Fibroblast of lung (primary cell): ENCODE measurements at regions not wholly inside any gene's neighbourhood (a gene's known extent, or its start where the extent isn't known, plus 50 kb on each side); places are given as distances from the start of the nearest gene placed in this dataset.

Experiments
- DNase-seq, 2 donors: peaks; one replicate each; pipeline versions ENCODE4 v3.0.0 to v3.0.0-alpha.2; 2010; ENCODE audit warnings: low read depth in 2 of 2
- H2AFZ ChIP-seq: 2 replicates; pipeline ENCODE4 v1.5.1; 2012; ENCODE audit warnings: low read length, control low read depth, inconsistent platforms
- H3K27ac ChIP-seq: 2 replicates; pipeline ENCODE4 v1.5.1; 2011; ENCODE audit warnings: low read length, control low read depth; ENCODE audit not compliant: insufficient read depth
- H3K27me3 ChIP-seq: 2 replicates; pipeline ENCODE4 v1.5.1; 2011; ENCODE audit warnings: mild to moderate bottlenecking, low read length; ENCODE audit not compliant: control insufficient read depth, insufficient read depth
- H3K36me3 ChIP-seq: 2 replicates; pipeline ENCODE4 v1.5.1; 2011; ENCODE audit warnings: low read length; ENCODE audit not compliant: control insufficient read depth, insufficient read depth
- H3K4me1 ChIP-seq: 2 replicates; pipeline ENCODE4 v1.5.1; 2011; ENCODE audit warnings: low read length; ENCODE audit not compliant: control insufficient read depth, insufficient read depth; ENCODE audit errors: extremely low read depth
- H3K4me2 ChIP-seq: 2 replicates; pipeline ENCODE4 v1.5.1; 2011; ENCODE audit warnings: low read length, control low read depth; ENCODE audit not compliant: insufficient read depth; ENCODE audit errors: extremely low read depth
- H3K4me3 ChIP-seq, 4 experiments: fragments of 200-600 bp in 1 of 4; sonication (generic) in 1 of 4; replicated peaks in 1 of 4; 2 replicates each; pipeline ENCODE4 v1.5.1; 2011 to 2016; ENCODE audit warnings: low read length in 4 of 4, low read depth in 3 of 4, mild to moderate bottlenecking in 3 of 4, control low read depth in 2 of 4, inconsistent platforms in 1 of 4, mixed read lengths in 1 of 4; ENCODE audit not compliant: insufficient read depth in 1 of 4; ENCODE audit errors: control extremely low read depth in 1 of 4
- H3K79me2 ChIP-seq: 2 replicates; pipeline ENCODE4 v1.5.1; 2012; ENCODE audit warnings: mild to moderate bottlenecking, low read length, inconsistent platforms; ENCODE audit not compliant: control insufficient read depth, insufficient read depth
- H3K9ac ChIP-seq: 2 replicates; pipeline ENCODE4 v1.5.1; 2011; ENCODE audit warnings: mild to moderate bottlenecking, low read length, control low read depth; ENCODE audit not compliant: insufficient read depth
- H3K9me3 ChIP-seq: 2 replicates; pipeline ENCODE4 v1.5.1; 2012; ENCODE audit warnings: low read depth, low read length; ENCODE audit not compliant: control insufficient read depth, insufficient read depth
- H4K20me1 ChIP-seq: 2 replicates; pipeline ENCODE4 v1.5.1; 2011; ENCODE audit warnings: low read length; ENCODE audit not compliant: control insufficient read depth, insufficient read depth; ENCODE audit errors: extremely low read depth
- CTCF ChIP-seq, 2 donors: IDR thresholded peaks in 1 of 2; conservative IDR thresholded peaks in 1 of 2; 1 replicate in 1 of 2; 2 replicates in 1 of 2; pipeline ENCODE4 v1.5.1; 2011 to 2012; ENCODE audit warnings: low read length in 2 of 2, control low read depth in 1 of 2, inconsistent platforms in 1 of 2, low read depth in 1 of 2, mild to moderate bottlenecking in 1 of 2
- EZH2 ChIP-seq: IDR thresholded peaks from 2 replicates; pipeline ENCODE4 v1.5.1; 2012; ENCODE audit warnings: low read length, control low read depth, mild to moderate bottlenecking; ENCODE audit errors: missing control alignments

- H3K4me1 ChIP-seq = no peaks in the 10 kb centered on the region
- H3K4me3 ChIP-seq = no peak overlapping the region
- no peaks in the 10 kb centered on the region for H3K79me2 ChIP-seq
- no peak overlapping the region for H3K27ac ChIP-seq
- no peaks in the 10 kb centered on the region for H3K9me3 ChIP-seq
- no peak overlapping the region for H3K9ac ChIP-seq
- H3K27me3 ChIP-seq = no peaks in the 10 kb centered on the region
- no peak overlapping the region for H3K4me2 ChIP-seq
- no peak overlapping the region for H2AFZ ChIP-seq
- DNase-seq = no peak
- TF ChIP-seq CTCF (conservative IDR thresholded peaks at IDR 0.05 in 1 of 2, IDR thresholded peaks at IDR 0.05 in 1 of 2; ENCODE audit: low read depth in 1 of 2, low read length in 2 of 2) (no peak), EZH2 (no peak)
- no peaks in the 10 kb centered on the region for H3K36me3 ChIP-seq
- H4K20me1 ChIP-seq = no peaks in the 10 kb centered on the region
These were observed 88.5 kb upstream of the FZD10 start for GRCh38 chr12:130073721-130074120.

- Histone ChIP-seq H4K20me1 (no peaks in the 10 kb centered on the region), H3K4me2 (no peak overlapping the region), H3K36me3 (no peaks in the 10 kb centered on the region), H2AFZ (no peak overlapping the region), H3K79me2 (no peaks in the 10 kb centered on the region), H3K9me3 (no peaks in the 10 kb centered on the region), H3K27ac (no peak overlapping the region), H3K4me3 (no peak overlapping the region), H3K4me1 (no peaks in the 10 kb centered on the region), H3K9ac (no peak overlapping the region), H3K27me3 (no peaks in the 10 kb centered on the region)
- DNase-seq = no peak
- TF ChIP-seq CTCF (conservative IDR thresholded peaks at IDR 0.05 in 1 of 2, IDR thresholded peaks at IDR 0.05 in 1 of 2; ENCODE audit: low read depth in 1 of 2, low read length in 2 of 2) (no peak), EZH2 (no peak)
These were observed 87.4 kb upstream of the FZD10 start for GRCh38 chr12:130074661-130075406.

GRCh38 chr12:130075497-130076076 lies 86.7 kb upstream of the FZD10 start:
- TF ChIP-seq CTCF (conservative IDR thresholded peaks at IDR 0.05 in 1 of 2, IDR thresholded peaks at IDR 0.05 in 1 of 2; ENCODE audit: low read depth in 1 of 2, low read length in 2 of 2) = no peak
- no peak for TF ChIP-seq EZH2
- no peaks in the 10 kb centered on the region for H3K36me3 ChIP-seq
- no peak overlapping the region for H3K4me2 ChIP-seq
- no peaks in the 10 kb centered on the region for H3K79me2 ChIP-seq
- no peak overlapping the region for H3K27ac ChIP-seq
- no peak for DNase-seq
- no peaks in the 10 kb centered on the region for H4K20me1 ChIP-seq
- H3K4me1 ChIP-seq = no peaks in the 10 kb centered on the region
- no peaks in the 10 kb centered on the region for H3K27me3 ChIP-seq
- H3K9ac ChIP-seq = no peak overlapping the region
- H3K9me3 ChIP-seq = no peaks in the 10 kb centered on the region
- no peak overlapping the region for H2AFZ ChIP-seq
- H3K4me3 ChIP-seq = no peak overlapping the region
